Mucosa of rectum (tissue), 2 donors: ENCODE measurements at regions not wholly inside any gene's neighbourhood (a gene's known extent, or its start where the extent isn't known, plus 50 kb on each side); places are given as distances from the start of the nearest gene placed in this dataset.

ENCODE experiments used
- H3K27ac ChIP-seq, 2 donors: one replicate each; pipeline ENCODE4 v1.7.0; 2013; ENCODE audit warnings: inconsistent platforms in 2 of 2, low read depth in 2 of 2, low read length in 2 of 2
- H3K27me3 ChIP-seq, 2 donors: one replicate each; pipeline ENCODE4 v1.7.0; 2013; ENCODE audit warnings: low read length in 2 of 2; ENCODE audit not compliant: control insufficient read depth in 2 of 2, insufficient read depth in 2 of 2
- H3K36me3 ChIP-seq, 2 donors: one replicate each; pipeline ENCODE4 v1.7.0; 2013; ENCODE audit warnings: low read length in 2 of 2; ENCODE audit not compliant: control insufficient read depth in 2 of 2, insufficient read depth in 2 of 2
- H3K4me1 ChIP-seq, 2 donors: one replicate each; pipeline ENCODE4 v1.7.0; 2013; ENCODE audit warnings: low read length in 2 of 2, mild to moderate bottlenecking in 1 of 2; ENCODE audit not compliant: control insufficient read depth in 2 of 2, insufficient read depth in 2 of 2
- H3K4me3 ChIP-seq, 2 donors: one replicate each; pipeline ENCODE4 v1.7.0; 2013; ENCODE audit warnings: low read length in 2 of 2
- H3K9ac ChIP-seq, 2 donors: one replicate each; pipeline ENCODE4 v1.7.0; 2013; ENCODE audit warnings: low read length in 2 of 2, low read depth in 1 of 2, mild to moderate bottlenecking in 1 of 2
- H3K9me3 ChIP-seq, 2 donors: one replicate each; pipeline ENCODE4 v1.7.0; 2013; ENCODE audit warnings: low read length in 2 of 2; ENCODE audit not compliant: control insufficient read depth in 2 of 2
- donor health status: healthy.
- donor health status: Normal muscosa, but diverticular disease.

DNA sequence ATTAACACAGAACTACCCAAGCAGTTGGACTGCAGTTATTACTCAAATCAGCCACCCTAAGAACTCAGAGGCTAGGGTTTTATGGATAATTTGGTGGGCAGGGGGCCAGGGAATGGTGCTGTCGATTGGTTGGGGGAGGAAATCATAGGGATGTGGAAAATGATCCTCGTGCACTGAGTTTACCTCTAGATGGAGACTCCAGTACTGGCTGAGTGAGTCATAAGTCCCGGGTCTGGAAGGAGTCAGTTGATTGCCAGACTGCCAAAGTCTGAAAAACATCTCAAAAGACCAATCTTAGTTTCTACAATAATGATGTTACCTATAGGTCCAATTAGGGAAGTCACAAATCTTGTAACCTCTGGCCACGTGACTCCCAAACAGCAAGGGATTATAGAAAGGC lies 257.5 kb upstream of the PRMT6 start:
- Histone ChIP-seq H3K9me3 (no peaks in the 10 kb centered on the region), H3K4me3 (no peak overlapping the region), H3K9ac (no peak overlapping the region), H3K36me3 (no peaks in the 10 kb centered on the region), H3K4me1 (no peaks in the 10 kb centered on the region), H3K27ac (no peak overlapping the region), H3K27me3 (no peaks in the 10 kb centered on the region)

DNA sequence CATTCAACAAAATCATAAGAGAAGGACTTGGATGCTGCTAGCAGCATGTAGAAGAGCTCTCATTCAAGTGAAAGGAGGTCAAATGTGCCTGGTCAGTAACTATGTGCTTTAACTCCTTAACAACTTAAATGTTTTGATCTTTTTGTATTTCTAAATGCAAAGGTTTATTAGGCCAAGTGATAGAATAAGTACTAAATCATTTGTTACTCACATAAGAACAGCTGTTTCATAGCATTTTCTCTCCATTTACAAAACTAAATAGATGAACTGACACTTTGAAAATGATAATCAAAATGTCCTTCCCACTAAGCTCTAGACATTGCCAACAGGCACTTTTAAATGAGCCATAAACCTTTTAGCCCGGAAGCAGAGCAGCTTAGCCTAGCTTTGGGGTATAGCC lies 254.3 kb upstream of the PRMT6 start:
- Histone ChIP-seq H3K27me3 (no peaks in the 10 kb centered on the region), H3K9me3 (no peaks in the 10 kb centered on the region), H3K4me1 (no peaks in the 10 kb centered on the region), H3K9ac (no peak overlapping the region), H3K27ac (no peak overlapping the region), H3K36me3 (no peaks in the 10 kb centered on the region), H3K4me3 (no peak overlapping the region)

DNA sequence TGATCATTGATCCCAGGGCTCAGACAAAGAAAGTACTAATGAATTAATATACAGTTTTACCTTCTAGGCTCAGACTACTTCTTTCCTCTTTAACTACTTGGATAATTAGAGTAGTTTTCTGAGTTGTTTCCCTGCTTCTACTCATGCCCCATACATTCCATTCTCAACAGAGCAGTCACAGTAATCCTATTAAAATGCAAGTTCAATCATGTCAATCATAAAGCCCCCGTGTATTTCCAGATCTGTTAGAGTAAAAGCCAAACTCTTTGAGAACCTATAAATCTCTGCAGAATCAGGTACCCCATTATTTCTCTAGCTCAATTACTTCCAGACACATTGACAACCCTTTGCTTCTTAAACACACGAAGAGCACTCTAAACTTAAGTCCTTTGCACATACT lies 242.1 kb upstream of the PRMT6 start:
- H3K4me3 ChIP-seq, result no peak overlapping the region
- no peaks in the 10 kb centered on the region for H3K9me3 ChIP-seq
- no peak overlapping the region for H3K9ac ChIP-seq
- H3K27ac ChIP-seq, result no peak overlapping the region
- no peaks in the 10 kb centered on the region for H3K36me3 ChIP-seq
- H3K4me1 ChIP-seq, result no peaks in the 10 kb centered on the region
- no peaks in the 10 kb centered on the region for H3K27me3 ChIP-seq

DNA sequence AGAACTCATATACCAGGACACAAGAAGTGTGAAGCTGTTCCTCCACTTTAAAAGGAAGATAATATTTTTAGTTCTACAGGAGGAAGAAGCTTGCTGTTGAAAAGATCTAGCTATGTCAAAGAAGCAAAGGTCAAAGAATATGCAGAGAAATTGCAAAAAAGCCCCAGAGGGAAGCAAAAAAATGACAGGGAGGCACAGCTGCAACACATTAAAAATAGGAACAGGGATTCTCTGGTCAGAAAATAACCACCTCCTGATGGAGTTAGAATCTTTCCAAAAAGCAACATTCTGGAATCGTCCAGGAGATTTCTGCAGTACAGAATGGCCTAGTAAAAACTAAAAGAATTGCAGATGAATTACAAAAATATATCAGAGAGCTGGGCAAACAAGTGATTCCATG lies 238.9 kb upstream of the PRMT6 start:
- no peaks in the 10 kb centered on the region for H3K9me3 ChIP-seq
- H3K9ac ChIP-seq, result no peak overlapping the region
- no peak overlapping the region for H3K27ac ChIP-seq
- H3K4me1 ChIP-seq, result no peaks in the 10 kb centered on the region
- no peaks in the 10 kb centered on the region for H3K27me3 ChIP-seq
- H3K36me3 ChIP-seq, result no peaks in the 10 kb centered on the region
- H3K4me3 ChIP-seq, result no peak overlapping the region

GRCh38 chr1:106831511-106831910 lies 225.0 kb upstream of the PRMT6 start:
- Histone ChIP-seq H3K36me3 (no peaks in the 10 kb centered on the region), H3K9me3 (no peaks in the 10 kb centered on the region), H3K4me3 (no peak overlapping the region), H3K9ac (no peak overlapping the region), H3K27me3 (no peaks in the 10 kb centered on the region), H3K27ac (no peak overlapping the region), H3K4me1 (no peaks in the 10 kb centered on the region)

DNA sequence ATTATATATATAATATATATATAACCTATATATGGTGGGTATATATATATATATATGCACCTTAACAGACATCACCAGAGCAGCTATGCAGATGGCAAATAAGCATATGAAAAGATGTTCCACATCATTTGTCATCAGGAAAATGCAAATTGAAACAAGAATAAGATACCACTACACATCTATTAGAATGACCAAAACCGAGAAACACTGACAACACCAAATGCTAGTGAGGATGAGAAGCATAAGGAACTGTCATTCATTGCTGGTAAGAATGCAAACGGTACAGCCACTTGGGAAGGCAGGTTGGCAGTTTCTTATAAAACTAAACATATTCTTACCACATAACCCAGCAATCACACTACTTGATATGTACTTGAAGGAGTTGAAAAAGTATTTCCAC lies 219.8 kb upstream of the PRMT6 start:
- H3K4me1 ChIP-seq, result no peaks in the 10 kb centered on the region
- H3K27ac ChIP-seq, result no peak overlapping the region

DNA sequence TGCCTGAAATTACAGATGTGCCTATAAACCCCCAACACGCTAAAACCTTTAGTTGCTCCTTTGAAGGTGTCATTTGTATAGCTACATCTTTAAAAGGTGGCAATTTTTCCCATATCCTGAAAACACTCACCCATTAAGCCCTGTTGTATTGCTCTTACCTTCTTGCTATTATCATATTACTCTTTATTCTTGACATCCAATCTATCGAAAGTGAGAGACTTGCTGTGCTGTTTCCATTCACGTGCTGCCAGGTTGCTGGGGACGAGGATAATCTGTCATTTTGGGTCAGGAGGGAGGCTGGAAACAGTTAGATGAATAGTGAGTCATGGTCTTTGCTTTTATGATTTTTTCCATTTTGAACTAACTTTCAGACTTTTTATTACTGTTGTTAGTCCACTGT lies 213.0 kb upstream of the PRMT6 start:
- H3K4me1 ChIP-seq, result no peaks in the 10 kb centered on the region
- no peak overlapping the region for H3K27ac ChIP-seq
- no peaks in the 10 kb centered on the region for H3K36me3 ChIP-seq
- H3K4me3 ChIP-seq, result no peak overlapping the region
- no peaks in the 10 kb centered on the region for H3K27me3 ChIP-seq
- H3K9ac ChIP-seq, result no peak overlapping the region
- no peaks in the 10 kb centered on the region for H3K9me3 ChIP-seq

More for the DNA sequence above, 219.8 kb upstream of the PRMT6 start:
- H3K4me3 ChIP-seq, result no peak overlapping the region
- H3K9ac ChIP-seq, result no peak overlapping the region
- H3K36me3 ChIP-seq, result no peaks in the 10 kb centered on the region
- no peaks in the 10 kb centered on the region for H3K9me3 ChIP-seq
- H3K27me3 ChIP-seq, result no peaks in the 10 kb centered on the region

DNA sequence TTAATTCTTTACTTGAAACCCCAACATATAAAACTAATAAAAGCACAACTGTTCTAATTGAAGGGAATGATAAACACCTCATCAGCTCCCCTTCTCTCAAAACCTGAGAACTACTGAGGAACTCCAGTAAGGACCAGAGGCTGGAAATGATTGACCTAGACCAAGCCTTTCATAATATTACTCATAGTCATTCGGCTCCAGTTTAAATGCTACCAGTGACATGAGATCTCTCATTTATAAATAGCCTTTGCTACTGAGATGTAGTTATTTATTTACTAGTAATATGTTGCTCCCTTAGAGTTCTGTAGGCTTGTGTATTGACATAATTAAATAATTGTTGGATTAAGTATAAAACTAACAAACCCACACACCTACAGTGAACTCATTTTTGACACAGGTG lies 209.8 kb upstream of the PRMT6 start:
- Histone ChIP-seq H3K4me1 (no peaks in the 10 kb centered on the region), H3K9me3 (no peaks in the 10 kb centered on the region), H3K36me3 (no peaks in the 10 kb centered on the region), H3K27ac (no peak overlapping the region), H3K27me3 (no peaks in the 10 kb centered on the region), H3K4me3 (no peak overlapping the region), H3K9ac (no peak overlapping the region)

GRCh38 chr1:106861110-106861509 lies 195.4 kb upstream of the PRMT6 start:
- Histone ChIP-seq H3K27ac (no peak overlapping the region), H3K9me3 (no peaks in the 10 kb centered on the region), H3K9ac (no peak overlapping the region), H3K4me1 (no peaks in the 10 kb centered on the region), H3K36me3 (no peaks in the 10 kb centered on the region), H3K27me3 (no peaks in the 10 kb centered on the region), H3K4me3 (no peak overlapping the region)

GRCh38 chr1:106868828-106869227 lies 187.6 kb upstream of the PRMT6 start:
- H3K9ac ChIP-seq, result no peak overlapping the region
- no peaks in the 10 kb centered on the region for H3K9me3 ChIP-seq
- H3K27ac ChIP-seq, result no peak overlapping the region
- no peak overlapping the region for H3K4me3 ChIP-seq
- no peaks in the 10 kb centered on the region for H3K4me1 ChIP-seq
- no peaks in the 10 kb centered on the region for H3K27me3 ChIP-seq
- no peaks in the 10 kb centered on the region for H3K36me3 ChIP-seq

- Histone ChIP-seq H3K27ac (no peak overlapping the region), H3K4me3 (no peak overlapping the region), H3K9me3 (no peaks in the 10 kb centered on the region), H3K9ac (no peak overlapping the region), H3K4me1 (no peaks in the 10 kb centered on the region), H3K36me3 (no peaks in the 10 kb centered on the region), H3K27me3 (no peaks in the 10 kb centered on the region)
Observed at GRCh38 chr1:106875622-106876021, 180.9 kb upstream of the PRMT6 start.
